SK-N-SH treated with all-trans-retinoic acid at 6 μM for 48 hours (cell line): ENCODE measurements at regions not wholly inside any gene's neighbourhood (a gene's known extent, or its start where the extent isn't known, plus 50 kb on each side); places are given as distances from the start of the nearest gene placed in this dataset.

Experiments used
- ARNTL ChIP-seq: fragments of 450-650 bp; formaldehyde crosslinking; IDR thresholded peaks from 2 replicates; pipeline ENCODE4 v1.5.0; 2020; ENCODE audit warnings: low read depth, mild to moderate bottlenecking, moderate library complexity, borderline replicate concordance
- CSDC2 ChIP-seq: fragments of 250-450 bp; sonication (Bioruptor Pico); IDR thresholded peaks from 2 replicates; pipeline ENCODE4 v1.5.0; 2020; ENCODE audit warnings: mild to moderate bottlenecking, moderate library complexity
- ESRRG ChIP-seq: fragments of 250-450 bp; sonication (Bioruptor Pico); IDR thresholded peaks from 2 replicates; pipeline ENCODE4 v1.6.1; 2021; ENCODE audit warnings: mild to moderate bottlenecking
- RARB ChIP-seq: fragments of 250-450 bp; sonication (Bioruptor Pico); IDR thresholded peaks from 2 replicates; pipeline ENCODE4 v1.8.0; 2021; ENCODE audit warnings: mild to moderate bottlenecking, moderate library complexity
- SNAI2 ChIP-seq: fragments of 250-450 bp; sonication (Bioruptor Pico); IDR thresholded peaks from 2 replicates; pipeline ENCODE4 v1.5.0; 2020; ENCODE audit warnings: mild to moderate bottlenecking, moderate library complexity
- TSHZ2 ChIP-seq: fragments of 250-450 bp; sonication (Bioruptor Pico); IDR thresholded peaks from 2 replicates; pipeline ENCODE4 v1.5.0; 2020; ENCODE audit warnings: mild to moderate bottlenecking, moderate library complexity
- ZFP3 ChIP-seq: fragments of 250-450 bp; sonication (Bioruptor Pico); IDR thresholded peaks from 2 replicates; pipeline ENCODE4 v1.5.0; 2020; ENCODE audit warnings: mild to moderate bottlenecking, moderate library complexity
- ZFP30 ChIP-seq: fragments of 450-650 bp; formaldehyde crosslinking; IDR thresholded peaks from 2 replicates; pipeline ENCODE4 v1.5.0; 2022; ENCODE audit warnings: mild to moderate bottlenecking, moderate library complexity
- ZNF70 ChIP-seq: fragments of 450-650 bp; formaldehyde crosslinking; IDR thresholded peaks from 2 replicates; pipeline ENCODE4 v1.5.0; 2020; ENCODE audit warnings: mild to moderate bottlenecking, moderate library complexity
- ZNF8 ChIP-seq: fragments of 450-650 bp; formaldehyde crosslinking; IDR thresholded peaks from 2 replicates; pipeline ENCODE4 v1.5.0; 2020; ENCODE audit warnings: mild to moderate bottlenecking, moderate library complexity
- TF ChIP-seq, protein P1 (sequence below): fragments of 250-450 bp; sonication (Bioruptor Pico); IDR thresholded peaks from 2 replicates; pipeline ENCODE4 v1.5.1; 2020; ENCODE audit warnings: low read depth, mild to moderate bottlenecking, moderate library complexity
- TF ChIP-seq, protein P2 (sequence below): fragments of 250-450 bp; sonication (Bioruptor Pico); IDR thresholded peaks from 2 replicates; pipeline ENCODE4 v1.8.0; 2020; ENCODE audit warnings: mild to moderate bottlenecking, moderate library complexity, borderline replicate concordance
- TF ChIP-seq, protein P3 (sequence below): fragments of 250-450 bp; sonication (Bioruptor Pico); IDR thresholded peaks from 2 replicates; pipeline ENCODE4 v1.5.1; 2021; ENCODE audit warnings: mild to moderate bottlenecking, moderate library complexity

DNA sequence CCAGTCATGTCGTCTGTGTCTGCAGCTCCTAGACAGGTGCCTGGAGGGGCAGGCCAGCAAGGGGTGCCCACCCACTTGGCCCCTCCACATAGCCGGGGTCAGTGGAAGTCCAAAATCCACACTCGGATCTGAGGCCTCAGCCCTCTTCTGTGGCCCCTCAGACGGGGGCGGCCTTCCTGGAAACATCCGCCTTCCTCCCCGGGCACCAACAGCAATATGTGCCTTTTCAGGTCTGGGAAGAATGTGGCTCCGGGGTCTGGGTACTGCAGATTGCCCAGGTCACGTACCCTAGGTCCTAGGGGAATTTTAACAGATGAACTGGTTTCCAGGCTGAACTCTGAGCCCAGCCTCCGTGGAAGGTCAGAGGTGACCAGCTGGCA is 208.6 kb downstream of the CTTN start:
- TF ChIP-seq ZFP30 (no peak), ZNF8 (CRISPR knock-in tag) (no peak), SNAI2 (CRISPR knock-in tag) (no peak), ARNTL (no peak), RARB (CRISPR knock-in tag) (no peak), ZFP3 (no peak), CSDC2 (no peak), ESRRG (CRISPR knock-in tag) (no peak), ZNF70 (no peak), TSHZ2 (CRISPR knock-in tag) (no peak)
- TF ChIP-seq, protein P1, sequence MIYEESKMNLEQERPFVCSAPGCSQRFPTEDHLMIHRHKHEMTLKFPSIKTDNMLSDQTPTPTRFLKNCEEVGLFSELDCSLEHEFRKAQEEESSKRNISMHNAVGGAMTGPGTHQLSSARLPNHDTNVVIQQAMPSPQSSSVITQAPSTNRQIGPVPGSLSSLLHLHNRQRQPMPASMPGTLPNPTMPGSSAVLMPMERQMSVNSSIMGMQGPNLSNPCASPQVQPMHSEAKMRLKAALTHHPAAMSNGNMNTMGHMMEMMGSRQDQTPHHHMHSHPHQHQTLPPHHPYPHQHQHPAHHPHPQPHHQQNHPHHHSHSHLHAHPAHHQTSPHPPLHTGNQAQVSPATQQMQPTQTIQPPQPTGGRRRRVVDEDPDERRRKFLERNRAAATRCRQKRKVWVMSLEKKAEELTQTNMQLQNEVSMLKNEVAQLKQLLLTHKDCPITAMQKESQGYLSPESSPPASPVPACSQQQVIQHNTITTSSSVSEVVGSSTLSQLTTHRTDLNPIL (CRISPR knock-in tag) = no peak
- TF ChIP-seq, protein P2, sequence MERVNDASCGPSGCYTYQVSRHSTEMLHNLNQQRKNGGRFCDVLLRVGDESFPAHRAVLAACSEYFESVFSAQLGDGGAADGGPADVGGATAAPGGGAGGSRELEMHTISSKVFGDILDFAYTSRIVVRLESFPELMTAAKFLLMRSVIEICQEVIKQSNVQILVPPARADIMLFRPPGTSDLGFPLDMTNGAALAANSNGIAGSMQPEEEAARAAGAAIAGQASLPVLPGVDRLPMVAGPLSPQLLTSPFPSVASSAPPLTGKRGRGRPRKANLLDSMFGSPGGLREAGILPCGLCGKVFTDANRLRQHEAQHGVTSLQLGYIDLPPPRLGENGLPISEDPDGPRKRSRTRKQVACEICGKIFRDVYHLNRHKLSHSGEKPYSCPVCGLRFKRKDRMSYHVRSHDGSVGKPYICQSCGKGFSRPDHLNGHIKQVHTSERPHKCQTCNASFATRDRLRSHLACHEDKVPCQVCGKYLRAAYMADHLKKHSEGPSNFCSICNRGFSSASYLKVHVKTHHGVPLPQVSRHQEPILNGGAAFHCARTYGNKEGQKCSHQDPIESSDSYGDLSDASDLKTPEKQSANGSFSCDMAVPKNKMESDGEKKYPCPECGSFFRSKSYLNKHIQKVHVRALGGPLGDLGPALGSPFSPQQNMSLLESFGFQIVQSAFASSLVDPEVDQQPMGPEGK (CRISPR knock-in tag) = no peak
- TF ChIP-seq, protein P3, sequence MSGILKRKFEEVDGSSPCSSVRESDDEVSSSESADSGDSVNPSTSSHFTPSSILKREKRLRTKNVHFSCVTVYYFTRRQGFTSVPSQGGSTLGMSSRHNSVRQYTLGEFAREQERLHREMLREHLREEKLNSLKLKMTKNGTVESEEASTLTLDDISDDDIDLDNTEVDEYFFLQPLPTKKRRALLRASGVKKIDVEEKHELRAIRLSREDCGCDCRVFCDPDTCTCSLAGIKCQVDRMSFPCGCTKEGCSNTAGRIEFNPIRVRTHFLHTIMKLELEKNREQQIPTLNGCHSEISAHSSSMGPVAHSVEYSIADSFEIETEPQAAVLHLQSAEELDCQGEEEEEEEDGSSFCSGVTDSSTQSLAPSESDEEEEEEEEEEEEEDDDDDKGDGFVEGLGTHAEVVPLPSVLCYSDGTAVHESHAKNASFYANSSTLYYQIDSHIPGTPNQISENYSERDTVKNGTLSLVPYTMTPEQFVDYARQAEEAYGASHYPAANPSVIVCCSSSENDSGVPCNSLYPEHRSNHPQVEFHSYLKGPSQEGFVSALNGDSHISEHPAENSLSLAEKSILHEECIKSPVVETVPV (CRISPR knock-in tag) = no peak
